WTC11 (cell line): ENCODE measurements at regions not wholly inside any gene's neighbourhood (a gene's known extent, or its start where the extent isn't known, plus 50 kb on each side); places are given as distances from the start of the nearest gene placed in this dataset.

Source experiments
- ATAC-seq: fragments of 200-7000 bp; cut with Tn5 transposase; 2 replicates; pipeline ENCODE4 v1.10.0; 2021; ENCODE audit warnings: mild to moderate bottlenecking, moderate library complexity
- CTCF ChIA-PET: fragments of 300-600 bp; sonication (Branson Sonifier 250); formaldehyde crosslinking; loops from one replicate; lab custom pipeline; 2021; ENCODE audit warnings: antibody characterized with exemption; lab: Charles Lee
- POLR2A ChIA-PET: fragments of 350-600 bp; sonication (Branson Sonifier 250); formaldehyde crosslinking; loops from one replicate; lab custom pipeline; 2021; ENCODE audit warnings: antibody characterized with exemption; lab: Charles Lee
- DNase-seq: peaks from one replicate; pipeline ENCODE4 v3.0.0; 2021; ENCODE audit warnings: low spot score
- H3K27ac Mint-ChIP-seq: 2 replicates; pipeline ENCODE4 v1.8.0; 2021; ENCODE audit warnings: mixed read lengths
- H3K27me3 Mint-ChIP-seq: 2 replicates; pipeline ENCODE4 v1.8.0; 2021; ENCODE audit warnings: low read depth, mild to moderate bottlenecking, moderate library complexity, mixed read lengths
- H3K36me3 Mint-ChIP-seq: 2 replicates; pipeline ENCODE4 v1.8.0; 2021; ENCODE audit warnings: mixed read lengths
- H3K4me1 Mint-ChIP-seq: 2 replicates; pipeline ENCODE4 v1.8.0; 2022; ENCODE audit warnings: mixed read lengths
- H3K4me3 Mint-ChIP-seq: 2 replicates; pipeline ENCODE4 v1.8.0; 2021; ENCODE audit warnings: mild to moderate bottlenecking, moderate library complexity, mixed read lengths
- H3K9me3 Mint-ChIP-seq: 2 replicates; pipeline ENCODE4 v1.8.0; 2021; ENCODE audit warnings: mixed read lengths
- ATF3 ChIP-seq: sonication (generic); formaldehyde crosslinking; conservative IDR thresholded peaks from 2 replicates; pipeline ENCODE4 v1.8.1; 2022; ENCODE audit warnings: mild to moderate bottlenecking, missing genetic modification reagents
- ATF6 ChIP-seq: sonication (generic); formaldehyde crosslinking; IDR thresholded peaks from 2 replicates; pipeline ENCODE4 v1.8.1; 2023; ENCODE audit warnings: mild to moderate bottlenecking, missing genetic modification reagents
- CBFB ChIP-seq: sonication (generic); formaldehyde crosslinking; IDR thresholded peaks from 2 replicates; pipeline ENCODE4 v1.8.1; 2022; ENCODE audit warnings: mild to moderate bottlenecking, low read depth, missing genetic modification reagents
- CDX4 ChIP-seq: fragments of 250-450 bp; sonication (Bioruptor Pico); IDR thresholded peaks from 2 replicates; pipeline ENCODE4 v1.9.0; 2021; ENCODE audit warnings: moderate library complexity, mild to moderate bottlenecking, inconsistent platforms, borderline replicate concordance
- E2F5 ChIP-seq: sonication (generic); formaldehyde crosslinking; IDR thresholded peaks from 2 replicates; pipeline ENCODE4 v1.8.1; 2022; ENCODE audit warnings: mild to moderate bottlenecking, moderate library complexity, missing genetic modification reagents
- EMX1 ChIP-seq: fragments of 250-450 bp; sonication (Bioruptor Pico); IDR thresholded peaks from 2 replicates; pipeline ENCODE4 v1.8.0; 2021; ENCODE audit warnings: mild to moderate bottlenecking
- ERG ChIP-seq: fragments of 250-450 bp; sonication (Bioruptor Pico); IDR thresholded peaks from 2 replicates; pipeline ENCODE4 v1.8.0; 2021; ENCODE audit warnings: mild to moderate bottlenecking
- FOXJ3 ChIP-seq: sonication (generic); formaldehyde crosslinking; IDR thresholded peaks from 2 replicates; pipeline ENCODE4 v1.9.0; 2021; ENCODE audit warnings: missing genetic modification reagents, mild to moderate bottlenecking, borderline replicate concordance
- JAZF1 ChIP-seq: fragments of 250-450 bp; sonication (Bioruptor Pico); IDR thresholded peaks from 2 replicates; pipeline ENCODE4 v1.9.0; 2021; ENCODE audit warnings: moderate library complexity, mild to moderate bottlenecking, inconsistent platforms
- MYBL2 ChIP-seq: sonication (generic); formaldehyde crosslinking; IDR thresholded peaks from 2 replicates; pipeline ENCODE4 v1.8.1; 2023; ENCODE audit warnings: mild to moderate bottlenecking, moderate library complexity, missing genetic modification reagents
- NFYB ChIP-seq: sonication (generic); formaldehyde crosslinking; conservative IDR thresholded peaks from 2 replicates; pipeline ENCODE4 v1.8.0; 2022; ENCODE audit warnings: low read depth, missing genetic modification reagents
- NR3C1 ChIP-seq: sonication (generic); formaldehyde crosslinking; conservative IDR thresholded peaks from 2 replicates; pipeline ENCODE4 v1.8.1; 2023; ENCODE audit warnings: low read depth, mild to moderate bottlenecking, missing genetic modification reagents
- OVOL2 ChIP-seq: fragments of 250-450 bp; sonication (Bioruptor Pico); IDR thresholded peaks from 2 replicates; pipeline ENCODE4 v1.9.0; 2021; ENCODE audit warnings: mild to moderate bottlenecking, borderline replicate concordance
- PREB ChIP-seq: sonication (generic); formaldehyde crosslinking; IDR thresholded peaks from 2 replicates; pipeline ENCODE4 v1.8.1; 2022; ENCODE audit warnings: mild to moderate bottlenecking, missing genetic modification reagents, moderate library complexity, borderline replicate concordance
- SP1 ChIP-seq: sonication (generic); formaldehyde crosslinking; conservative IDR thresholded peaks from 2 replicates; pipeline ENCODE4 v1.8.1; 2022; ENCODE audit warnings: missing genetic modification reagents
- TCF7 ChIP-seq: sonication (generic); formaldehyde crosslinking; IDR thresholded peaks from 2 replicates; pipeline ENCODE4 v1.8.0; 2022; ENCODE audit warnings: mild to moderate bottlenecking, low read depth, missing genetic modification reagents, moderate library complexity
- TEAD1 ChIP-seq: sonication (generic); formaldehyde crosslinking; IDR thresholded peaks from 2 replicates; pipeline ENCODE4 v1.8.0; 2022; ENCODE audit warnings: mild to moderate bottlenecking, missing genetic modification reagents
- USF2 ChIP-seq: sonication (generic); formaldehyde crosslinking; IDR thresholded peaks from 2 replicates; pipeline ENCODE4 v1.8.1; 2023; ENCODE audit warnings: mild to moderate bottlenecking, missing genetic modification reagents, moderate library complexity
- ZNF138 ChIP-seq: sonication (generic); formaldehyde crosslinking; conservative IDR thresholded peaks from 2 replicates; pipeline ENCODE4 v1.8.1; 2022; ENCODE audit warnings: mild to moderate bottlenecking, moderate library complexity, missing genetic modification reagents
- ZNF219 ChIP-seq: sonication (generic); formaldehyde crosslinking; IDR thresholded peaks from 2 replicates; pipeline ENCODE4 v1.8.0; 2023; ENCODE audit warnings: missing genetic modification reagents, mild to moderate bottlenecking, borderline replicate concordance
- ZNF232 ChIP-seq: sonication (generic); formaldehyde crosslinking; IDR thresholded peaks from 2 replicates; pipeline ENCODE4 v1.8.0; 2022; ENCODE audit warnings: mild to moderate bottlenecking, missing genetic modification reagents

- ChIA-PET CTCF (interaction anchor here (0.6 to 3.3 kb wide), 16 partner anchors 10 to 287 kb away, joined by 3 to 24 read pairs (median 4); partner anchors contain the start of genes NADSYN1 and SHANK2), POLR2A (no interaction called here)
- Mint-ChIP-seq H3K4me1 (peaks cover 23% of the 10 kb centered on the region), H3K4me3 (no peak overlapping the region), H3K27ac (no peak overlapping the region), H3K27me3 (peaks cover 20% of the 10 kb centered on the region), H3K36me3 (no peaks in the 10 kb centered on the region), H3K9me3 (peaks cover 19% of the 10 kb centered on the region)
- DNase-seq (no peak), ATAC-seq (no peak)
- TF ChIP-seq ATF3 (CRISPR knock-in tag) (no peak), E2F5 (CRISPR knock-in tag) (no peak), MYBL2 (CRISPR knock-in tag) (no peak), SP1 (no peak), ERG (CRISPR knock-in tag) (no peak)
These were observed 76.5 kb downstream of the DHCR7 start for GRCh38 chr11:71371674-71372069.

- peak; percentile 46 for ATAC-seq
- Mint-ChIP-seq H3K9me3 (peaks cover 13% of the 10 kb centered on the region), H3K36me3 (no peaks in the 10 kb centered on the region), H3K27me3 (peaks cover 14% of the 10 kb centered on the region), H3K27ac (no peak overlapping the region), H3K4me3 (no peak overlapping the region), H3K4me1 (peaks cover 23% of the 10 kb centered on the region)
- ChIA-PET CTCF (interaction anchor here (0.6 to 3.3 kb wide), 16 partner anchors 10 to 286 kb away, joined by 3 to 24 read pairs (median 4); partner anchors contain the start of genes NADSYN1 and SHANK2), POLR2A (no interaction called here)
- DNase-seq: peak; percentile 56
- TF ChIP-seq TCF7 (CRISPR knock-in tag): no peak
- TF ChIP-seq CBFB (CRISPR knock-in tag): no peak
- no peak for TF ChIP-seq USF2 (CRISPR knock-in tag)
- no peak for TF ChIP-seq TEAD1 (CRISPR knock-in tag)
- no peak for TF ChIP-seq JAZF1 (CRISPR knock-in tag)
- TF ChIP-seq ZNF232 (CRISPR knock-in tag): no peak
- no peak for TF ChIP-seq PREB
- TF ChIP-seq SP1: no peak
- TF ChIP-seq NFYB (CRISPR knock-in tag): no peak
- TF ChIP-seq NR3C1: no peak
- TF ChIP-seq ATF6 (CRISPR knock-in tag): no peak
- no peak for TF ChIP-seq FOXJ3 (CRISPR knock-in tag)
- TF ChIP-seq ZNF219 (CRISPR knock-in tag): no peak
- no peak for TF ChIP-seq OVOL2 (CRISPR knock-in tag)
- TF ChIP-seq EMX1 (CRISPR knock-in tag): no peak
- no peak for TF ChIP-seq ZNF138 (CRISPR knock-in tag)
- no peak for TF ChIP-seq CDX4
These were observed 77.1 kb downstream of the DHCR7 start for GRCh38 chr11:71370895-71371673.
